A673 (cell line): ENCODE measurements at regions not wholly inside any gene's neighbourhood (a gene's known extent, or its start where the extent isn't known, plus 50 kb on each side); places are given as distances from the start of the nearest gene placed in this dataset.

Source experiments
- CTCF ChIP-seq: fragments of 300-800, 200-600 bp; sonication (generic); conservative IDR thresholded peaks from 2 replicates; pipeline ENCODE4 v1.5.1; 2017; ENCODE audit warnings: low read depth, mild to moderate bottlenecking, antibody characterized with exemption, low read length, moderate library complexity, mixed read lengths
- EZH2 ChIP-seq: fragments of 200-600 bp; sonication (generic); IDR thresholded peaks from 2 replicates; pipeline ENCODE4 v1.6.1; 2017; ENCODE audit warnings: borderline replicate concordance, low read depth, mild to moderate bottlenecking, mixed read lengths, antibody characterized with exemption, low read length; ENCODE audit not compliant: poor library complexity, severe bottlenecking

- TF ChIP-seq CTCF (no peak), EZH2 (no peak)
Measured at GRCh38 chr10:23885853-23886252, 323.1 kb upstream of the KIAA1217 start.
